ENCODE measurements at regions not wholly inside any gene's neighbourhood (a gene's known extent, or its start where the extent isn't known, plus 50 kb on each side); places are given as distances from the start of the nearest gene placed in this dataset.

DNA sequence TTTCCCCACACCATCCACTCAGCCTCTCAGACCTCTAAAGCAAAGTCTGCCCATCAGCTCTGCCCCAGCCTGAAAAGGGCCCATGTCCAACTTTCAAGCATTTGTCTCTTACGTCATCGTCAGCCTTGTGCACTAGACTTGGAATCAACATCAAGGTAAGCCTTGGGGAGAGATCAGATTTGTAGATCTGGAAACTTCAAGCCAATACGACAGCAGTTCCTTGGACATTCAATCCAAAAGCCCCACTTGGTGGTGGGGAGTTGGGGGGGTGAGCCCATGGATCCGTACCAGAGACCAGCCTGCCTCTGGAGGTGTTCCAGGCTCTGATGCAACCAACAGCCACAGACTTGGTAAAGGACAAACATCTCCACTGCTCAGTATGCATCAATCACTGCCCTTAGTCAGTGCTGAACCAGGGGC is 206.8 kb upstream of the MEIS1 start:
- TF ChIP-seq, protein P1, sequence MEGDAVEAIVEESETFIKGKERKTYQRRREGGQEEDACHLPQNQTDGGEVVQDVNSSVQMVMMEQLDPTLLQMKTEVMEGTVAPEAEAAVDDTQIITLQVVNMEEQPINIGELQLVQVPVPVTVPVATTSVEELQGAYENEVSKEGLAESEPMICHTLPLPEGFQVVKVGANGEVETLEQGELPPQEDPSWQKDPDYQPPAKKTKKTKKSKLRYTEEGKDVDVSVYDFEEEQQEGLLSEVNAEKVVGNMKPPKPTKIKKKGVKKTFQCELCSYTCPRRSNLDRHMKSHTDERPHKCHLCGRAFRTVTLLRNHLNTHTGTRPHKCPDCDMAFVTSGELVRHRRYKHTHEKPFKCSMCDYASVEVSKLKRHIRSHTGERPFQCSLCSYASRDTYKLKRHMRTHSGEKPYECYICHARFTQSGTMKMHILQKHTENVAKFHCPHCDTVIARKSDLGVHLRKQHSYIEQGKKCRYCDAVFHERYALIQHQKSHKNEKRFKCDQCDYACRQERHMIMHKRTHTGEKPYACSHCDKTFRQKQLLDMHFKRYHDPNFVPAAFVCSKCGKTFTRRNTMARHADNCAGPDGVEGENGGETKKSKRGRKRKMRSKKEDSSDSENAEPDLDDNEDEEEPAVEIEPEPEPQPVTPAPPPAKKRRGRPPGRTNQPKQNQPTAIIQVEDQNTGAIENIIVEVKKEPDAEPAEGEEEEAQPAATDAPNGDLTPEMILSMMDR (conservative IDR thresholded peaks at IDR 0.05; ENCODE audit: low read depth, low read length), result no peak
- H3K4me3 ChIP-seq (ENCODE audit: low read depth, low read length), result no peak overlapping the region

DNA sequence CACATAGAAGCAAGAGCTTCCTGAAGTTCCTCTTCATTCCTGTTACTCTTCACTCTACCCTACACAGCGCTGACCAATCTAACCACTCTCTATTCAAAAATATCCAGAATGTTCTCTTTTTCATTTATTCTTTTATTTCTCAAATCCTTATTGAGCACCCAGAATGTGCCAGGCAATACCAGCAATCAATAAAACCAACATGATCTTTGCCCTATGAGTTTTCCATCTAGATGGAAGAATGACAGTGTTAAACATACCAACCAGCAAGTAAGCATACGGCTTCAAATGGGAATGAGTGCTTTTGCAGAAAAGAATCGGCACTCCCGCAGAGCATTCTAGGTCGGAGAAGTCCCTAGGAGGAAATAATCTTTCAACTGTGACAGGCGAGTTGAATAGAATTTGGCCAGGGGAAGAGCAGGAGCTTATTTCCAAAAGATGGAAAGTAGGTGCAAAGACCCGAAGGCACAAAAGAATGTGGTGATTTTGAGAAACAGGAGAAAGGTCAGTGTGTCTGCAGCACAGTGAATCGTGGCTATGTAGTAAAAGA is 217.8 kb upstream of the MEIS1 start:
- no peak for DNase-seq (ENCODE audit: low read depth)
- TF ChIP-seq, protein P1 (conservative IDR thresholded peaks at IDR 0.05; ENCODE audit: low read depth, low read length), result no peak
- no peak overlapping the region for H3K4me3 ChIP-seq (ENCODE audit: low read depth, low read length)

More for the DNA sequence above, 206.8 kb upstream of the MEIS1 start:
- no peak for DNase-seq (ENCODE audit: low read depth)

DNA sequence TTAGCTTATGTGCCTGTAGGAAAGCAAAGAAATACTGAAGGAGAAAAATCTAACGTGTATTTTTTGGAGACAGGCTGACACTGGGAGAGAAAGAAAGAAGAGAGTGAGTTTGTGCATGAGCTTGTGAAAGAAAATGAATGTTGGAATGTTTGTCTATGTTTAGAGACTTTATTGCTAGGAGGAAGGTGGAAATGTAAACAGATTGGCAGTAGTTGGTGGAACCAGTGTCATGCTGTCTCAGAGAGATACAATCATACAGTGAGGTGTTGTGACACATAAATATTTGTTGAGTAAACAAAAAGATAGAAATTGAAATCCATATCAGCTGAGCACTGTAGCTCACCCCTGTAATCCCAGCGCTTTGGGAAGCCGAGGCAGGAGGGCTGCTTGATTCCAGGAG is 222.2 kb upstream of the MEIS1 start:
- TF ChIP-seq, protein P1 (conservative IDR thresholded peaks at IDR 0.05; ENCODE audit: low read depth, low read length), result no peak
- H3K4me3 ChIP-seq (ENCODE audit: low read depth, low read length), result no peak overlapping the region
- no peak for DNase-seq (ENCODE audit: low read depth)

DNA sequence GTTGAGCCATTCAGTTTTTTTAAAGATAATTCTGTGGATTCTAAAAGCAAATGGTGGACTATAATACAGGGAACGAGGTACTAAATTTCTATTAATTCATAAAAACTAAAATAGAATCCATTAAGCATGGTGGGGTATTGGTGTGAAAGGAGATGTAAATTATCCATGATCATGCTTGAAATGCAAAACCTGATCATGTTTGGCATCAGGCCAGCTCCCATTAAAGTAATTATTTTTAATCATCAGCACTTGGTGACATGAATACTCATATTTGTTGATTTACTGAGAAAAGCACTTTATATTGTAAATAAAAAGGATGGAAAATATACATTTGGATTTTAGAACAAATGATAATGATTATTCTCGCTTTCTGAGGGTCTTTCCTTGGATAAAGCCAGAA is 232.3 kb upstream of the MEIS1 start:
- no peak for DNase-seq (ENCODE audit: low read depth)
- no peak overlapping the region for H3K4me3 ChIP-seq (ENCODE audit: low read depth, low read length)
- TF ChIP-seq, protein P1 (conservative IDR thresholded peaks at IDR 0.05; ENCODE audit: low read depth, low read length), result no peak

DNA sequence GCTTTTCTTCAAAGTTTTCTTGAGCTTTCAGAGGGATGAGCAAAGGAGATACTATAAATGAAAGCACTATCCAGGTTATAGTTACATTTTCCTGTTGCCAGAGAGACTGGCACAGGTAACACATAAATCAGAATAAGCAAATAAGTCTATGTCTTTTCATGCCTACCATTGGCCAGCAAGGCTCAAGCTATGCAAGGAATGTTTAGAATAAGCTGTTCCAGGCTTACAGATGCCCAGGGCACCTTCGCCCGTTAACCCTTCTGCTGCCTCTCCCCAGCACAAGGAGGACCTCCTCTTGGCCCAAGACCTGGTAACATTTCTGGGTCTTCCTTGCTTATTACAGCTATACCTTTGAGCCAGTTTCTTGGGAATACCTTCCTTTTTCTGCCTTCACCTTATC is 233.7 kb upstream of the MEIS1 start:
- H3K4me3 ChIP-seq (ENCODE audit: low read depth, low read length), result no peak overlapping the region
- no peak for DNase-seq (ENCODE audit: low read depth)
- TF ChIP-seq, protein P1 (conservative IDR thresholded peaks at IDR 0.05; ENCODE audit: low read depth, low read length), result no peak

DNA sequence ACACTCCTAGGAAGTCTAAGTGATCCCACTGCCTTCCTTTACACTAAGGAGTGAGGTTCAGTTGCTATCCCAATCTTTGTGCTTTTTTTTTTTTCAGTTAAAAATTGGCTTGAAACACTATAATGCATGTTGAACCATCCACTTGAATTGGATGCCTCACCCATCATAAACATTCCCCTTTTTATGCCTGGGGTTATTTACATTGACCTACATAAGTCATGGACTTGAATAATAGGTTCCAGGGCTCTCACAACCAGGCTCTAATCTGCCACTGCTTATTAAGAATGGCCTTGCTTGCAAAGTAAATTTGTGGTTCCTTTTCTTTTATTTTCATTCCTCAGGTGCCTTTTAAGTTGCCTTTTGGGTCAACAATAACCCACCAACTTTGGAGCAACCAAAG is 236.1 kb upstream of the MEIS1 start:
- H3K4me3 ChIP-seq (ENCODE audit: low read depth, low read length), result no peak overlapping the region
- DNase-seq (ENCODE audit: low read depth), result no peak
- TF ChIP-seq, protein P1 (conservative IDR thresholded peaks at IDR 0.05; ENCODE audit: low read depth, low read length), result no peak

DNA sequence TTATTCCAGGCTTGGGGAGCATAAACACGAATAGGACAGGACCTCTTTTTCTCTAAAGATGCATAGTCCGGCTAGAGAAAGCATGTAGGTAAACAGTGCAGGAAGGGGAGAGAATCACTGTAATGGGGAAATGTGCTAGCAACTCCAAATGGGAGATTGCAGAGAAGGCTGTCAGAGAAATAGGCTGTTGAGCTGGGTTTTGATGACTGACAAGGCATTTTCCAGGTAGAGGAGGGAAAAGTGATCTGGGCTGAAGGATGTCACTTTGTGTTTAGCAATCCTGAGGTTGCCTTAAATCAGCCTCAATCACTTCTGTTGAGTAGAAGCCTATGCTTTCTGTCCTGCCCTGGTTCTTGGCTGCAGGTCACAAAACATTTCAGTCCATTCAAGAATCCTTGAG is 242.0 kb upstream of the MEIS1 start:
- H3K4me3 ChIP-seq (ENCODE audit: low read depth, low read length), result no peak overlapping the region
- DNase-seq (ENCODE audit: low read depth), result no peak
- TF ChIP-seq, protein P1 (conservative IDR thresholded peaks at IDR 0.05; ENCODE audit: low read depth, low read length), result no peak

Data from choroid plexus epithelial cell (primary cell).